ENCODE measurements at regions not wholly inside any gene's neighbourhood (a gene's known extent, or its start where the extent isn't known, plus 50 kb on each side); places are given as distances from the start of the nearest gene placed in this dataset.

GRCh38 chr4:59647011-59647410 is 1553.1 kb upstream of the ADGRL3 start:
- no peak overlapping the region for H3K4me3 ChIP-seq (replicated peaks in 1 of 2; ENCODE audit: low read depth in 2 of 2, low read length in 2 of 2)
- DNase-seq (ENCODE audit: low read depth in 2 of 2), result no peak
- TF ChIP-seq CTCF (IDR thresholded peaks at IDR 0.05; ENCODE audit: low read depth, low read length), result no peak

- no peak overlapping the region for H3K4me3 ChIP-seq (replicated peaks in 1 of 2; ENCODE audit: low read depth in 2 of 2, low read length in 2 of 2)
- no peak for TF ChIP-seq CTCF (IDR thresholded peaks at IDR 0.05; ENCODE audit: low read depth, low read length)
- DNase-seq (ENCODE audit: low read depth in 2 of 2), result no peak
These were observed 1552.6 kb upstream of the ADGRL3 start for GRCh38 chr4:59647500-59647899.

DNA sequence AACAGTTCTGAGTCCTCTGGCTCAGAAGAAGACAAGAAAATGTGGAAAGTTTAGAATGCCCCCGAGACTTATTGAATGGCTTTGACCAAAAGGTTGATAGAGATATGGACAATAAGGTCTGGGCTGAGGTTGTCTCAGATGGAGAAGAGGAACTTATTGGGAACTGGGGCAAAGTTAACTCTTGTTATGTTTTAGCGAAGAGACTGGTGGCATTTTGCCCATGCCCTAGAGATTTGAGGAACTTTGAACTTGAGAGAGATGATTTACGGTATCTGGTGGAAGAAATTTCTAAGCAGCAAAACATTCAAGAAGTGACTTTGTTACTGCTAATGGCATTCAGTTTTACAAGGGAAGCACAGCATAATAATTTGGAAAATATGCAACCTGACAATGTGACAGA is 1549.3 kb upstream of the ADGRL3 start:
- no peak for DNase-seq (ENCODE audit: low read depth in 2 of 2)
- no peak for TF ChIP-seq CTCF (IDR thresholded peaks at IDR 0.05; ENCODE audit: low read depth, low read length)

DNA sequence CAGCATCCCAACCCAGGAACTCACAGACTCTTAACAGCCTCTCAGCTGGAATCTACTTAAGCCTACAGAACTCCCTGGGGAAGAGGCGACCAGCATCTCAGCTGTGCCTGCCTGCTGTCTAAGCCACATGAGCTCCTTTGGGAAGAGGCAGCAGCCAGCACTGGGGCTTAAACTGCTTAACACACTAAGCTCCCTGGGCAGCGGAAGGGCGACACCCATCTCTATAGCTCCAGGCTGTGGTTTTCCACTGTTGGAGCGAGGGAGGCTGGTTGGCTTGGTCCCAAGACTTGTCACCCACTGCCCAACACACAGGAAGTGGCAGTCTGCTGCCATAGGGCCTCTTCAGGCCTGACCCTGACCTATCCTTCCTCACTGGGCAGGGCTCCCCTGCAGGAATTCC is 1544.1 kb upstream of the ADGRL3 start:
- no peak for TF ChIP-seq CTCF (IDR thresholded peaks at IDR 0.05; ENCODE audit: low read depth, low read length)
- H3K4me3 ChIP-seq (replicated peaks in 1 of 2; ENCODE audit: low read depth in 2 of 2, low read length in 2 of 2), result no peak overlapping the region
- no peak for DNase-seq (ENCODE audit: low read depth in 2 of 2)

More for the DNA sequence above, 1549.3 kb upstream of the ADGRL3 start:
- no peak overlapping the region for H3K4me3 ChIP-seq (replicated peaks in 1 of 2; ENCODE audit: low read depth in 2 of 2, low read length in 2 of 2)

- no peak overlapping the region for H3K4me3 ChIP-seq (replicated peaks in 1 of 2; ENCODE audit: low read depth in 2 of 2, low read length in 2 of 2)
- no peak for TF ChIP-seq CTCF (IDR thresholded peaks at IDR 0.05; ENCODE audit: low read depth, low read length)
- DNase-seq (ENCODE audit: low read depth in 2 of 2), result no peak
These were observed 1535.4 kb upstream of the ADGRL3 start for GRCh38 chr4:59664771-59665170.

DNA sequence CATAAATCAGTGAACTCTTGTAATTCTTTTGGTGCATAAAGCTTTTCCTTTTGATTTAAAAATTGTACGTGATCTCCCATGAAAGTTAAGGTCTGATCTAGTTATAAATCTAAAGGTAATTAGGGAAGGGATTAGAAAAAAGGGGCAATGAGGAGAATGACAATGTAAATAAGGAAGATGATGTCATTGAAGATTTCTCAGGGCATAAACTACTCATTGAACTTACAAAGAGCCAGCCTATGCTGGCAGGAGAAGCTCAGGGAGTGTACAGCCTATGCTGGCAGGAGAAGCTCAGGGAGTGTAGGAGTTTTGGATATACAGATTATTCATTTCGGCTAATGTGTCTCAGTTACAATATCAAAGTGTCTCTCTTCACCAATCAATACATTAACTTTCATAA is 1533.5 kb upstream of the ADGRL3 start:
- no peak for TF ChIP-seq CTCF (IDR thresholded peaks at IDR 0.05; ENCODE audit: low read depth, low read length)
- no peak overlapping the region for H3K4me3 ChIP-seq (replicated peaks in 1 of 2; ENCODE audit: low read depth in 2 of 2, low read length in 2 of 2)
- no peak for DNase-seq (ENCODE audit: low read depth in 2 of 2)

- TF ChIP-seq CTCF (IDR thresholded peaks at IDR 0.05; ENCODE audit: low read depth, low read length), result no peak
- no peak for DNase-seq (ENCODE audit: low read depth in 2 of 2)
- H3K4me3 ChIP-seq (replicated peaks in 1 of 2; ENCODE audit: low read depth in 2 of 2, low read length in 2 of 2), result no peak overlapping the region
These were observed 1529.1 kb upstream of the ADGRL3 start for GRCh38 chr4:59671037-59671436.
